NCI-H748 treated with DMSO at 0.1 percent for 48 hours (cell line): ENCODE measurements at regions not wholly inside any gene's neighbourhood (a gene's known extent, or its start where the extent isn't known, plus 50 kb on each side); places are given as distances from the start of the nearest gene placed in this dataset.
"Not testable (repeated sequence)": the region's sequence is repeated elsewhere in the genome, so short reads cannot be mapped to it uniquely, and the experiment has no call there.

ENCODE experiments used
- DNase-seq: peaks from one replicate; lab custom pipeline; 2025; lab: John Stamatoyannopoulos, UW

GRCh38 chr14:66273261-66273832 lies 212.8 kb upstream of the CCDC196 start:
- no peak for DNase-seq

- not testable (repeated sequence) for DNase-seq
These were observed 207.8 kb upstream of the CCDC196 start for GRCh38 chr14:66278418-66278817.

GRCh38 chr14:66281036-66281776 lies 205.0 kb upstream of the CCDC196 start:
- DNase-seq, result no peak

- no peak for DNase-seq
These were observed 201.8 kb upstream of the CCDC196 start for GRCh38 chr14:66284346-66284745.

- no peak for DNase-seq
These were observed 197.7 kb upstream of the CCDC196 start for GRCh38 chr14:66288511-66288910.

GRCh38 chr14:66291756-66292155 lies 194.4 kb upstream of the CCDC196 start:
- no peak for DNase-seq

- DNase-seq, result no peak
These were observed 192.6 kb upstream of the CCDC196 start for GRCh38 chr14:66293533-66294105.

GRCh38 chr14:66295386-66295785 lies 190.8 kb upstream of the CCDC196 start:
- DNase-seq, result no peak

- DNase-seq, result no peak
These were observed 185.3 kb upstream of the CCDC196 start for GRCh38 chr14:66300886-66301285.

GRCh38 chr14:66306101-66306500 lies 180.1 kb upstream of the CCDC196 start:
- DNase-seq, result no peak

GRCh38 chr14:66311058-66311457 lies 175.1 kb upstream of the CCDC196 start:
- no peak for DNase-seq

- no peak for DNase-seq
These were observed 174.2 kb upstream of the CCDC196 start for GRCh38 chr14:66311990-66312389.

- no peak for DNase-seq
These were observed 173.7 kb upstream of the CCDC196 start for GRCh38 chr14:66312451-66312850.

GRCh38 chr14:66315098-66315497 lies 171.1 kb upstream of the CCDC196 start:
- DNase-seq, result no peak

- no peak for DNase-seq
These were observed 170.6 kb upstream of the CCDC196 start for GRCh38 chr14:66315548-66315947.

- DNase-seq, result no peak
These were observed 163.6 kb upstream of the CCDC196 start for GRCh38 chr14:66322564-66322963.

- no peak for DNase-seq
These were observed 155.9 kb upstream of the CCDC196 start for GRCh38 chr14:66330228-66330627.

GRCh38 chr14:66330916-66331315 lies 155.3 kb upstream of the CCDC196 start:
- DNase-seq, result no peak

GRCh38 chr14:66333293-66333692 lies 152.9 kb upstream of the CCDC196 start:
- DNase-seq, result not testable (repeated sequence)

- DNase-seq, result no peak
These were observed 144.9 kb upstream of the CCDC196 start for GRCh38 chr14:66341239-66341638.

GRCh38 chr14:66345986-66346385 lies 140.2 kb upstream of the CCDC196 start:
- no peak for DNase-seq

- no peak for DNase-seq
These were observed 134.9 kb upstream of the CCDC196 start for GRCh38 chr14:66351310-66351709.

GRCh38 chr14:66359500-66359899 lies 126.7 kb upstream of the CCDC196 start:
- DNase-seq, result peak; percentile 40
